ENCODE measurements at regions not wholly inside any gene's neighbourhood (a gene's known extent, or its start where the extent isn't known, plus 50 kb on each side); places are given as distances from the start of the nearest gene placed in this dataset.

DNA sequence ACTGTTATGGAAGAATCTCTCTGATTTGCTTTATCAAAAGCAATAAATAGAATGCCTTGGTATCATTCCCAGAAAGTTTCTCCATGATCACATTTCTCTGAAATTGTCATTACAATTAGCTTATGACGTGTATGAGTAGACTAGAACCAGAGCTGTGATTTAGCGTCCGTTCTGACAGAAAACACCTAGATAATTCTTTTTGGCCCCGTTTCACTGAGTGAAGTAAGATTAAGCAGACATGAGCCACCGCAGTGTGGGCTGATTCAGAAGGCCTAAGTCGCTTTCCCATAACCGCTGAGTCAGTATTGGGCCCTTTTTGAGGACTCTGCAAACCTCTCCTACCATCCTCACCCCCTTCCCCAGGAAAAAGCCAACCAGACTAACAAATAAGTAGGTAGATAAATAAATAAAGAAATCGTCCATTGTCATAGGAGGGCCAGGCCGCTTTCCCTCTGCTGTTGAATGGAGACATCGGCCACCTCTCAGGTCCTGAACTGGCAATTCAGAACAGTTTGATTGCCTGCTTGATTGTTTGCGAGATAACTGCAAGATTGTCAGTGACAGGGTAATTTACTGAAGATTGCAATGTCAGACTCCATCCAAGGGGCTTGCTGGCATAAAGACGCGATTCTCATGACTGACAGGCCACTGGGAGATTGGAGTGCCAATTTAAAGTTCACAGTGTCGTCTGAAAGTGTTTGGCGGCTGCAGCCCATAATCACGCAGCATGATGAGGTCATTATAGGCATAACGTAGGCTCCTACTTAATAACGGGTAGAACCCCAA lies 105.0 kb upstream of the WWC1 start:
- H3K4me3 ChIP-seq (ENCODE audit: low read depth, low read length, poor library complexity, severe bottlenecking): no peak overlapping the region
- H3K4me2 ChIP-seq (ENCODE audit: low read length): no peak overlapping the region
- no peaks in the 10 kb centered on the region for H3K36me3 ChIP-seq (ENCODE audit: insufficient read depth, low read length)
- no peak overlapping the region for H2AFZ ChIP-seq (ENCODE audit: low read length)
- no peaks in the 10 kb centered on the region for H3F3A ChIP-seq (ENCODE audit: insufficient read depth, low read length)
- no peaks in the 10 kb centered on the region for H4K20me1 ChIP-seq (ENCODE audit: insufficient read depth, low read length)
- H3K9me3 ChIP-seq (ENCODE audit: low read length): no peaks in the 10 kb centered on the region
- no peaks in the 10 kb centered on the region for H3K79me2 ChIP-seq (ENCODE audit: insufficient read depth, low read length)
- H3K27me3 ChIP-seq (ENCODE audit: insufficient read depth, low read length): no peaks in the 10 kb centered on the region
- no peak overlapping the region for H3K27ac ChIP-seq (ENCODE audit: low read depth, low read length, poor library complexity, severe bottlenecking)
- H3K9me2 ChIP-seq (ENCODE audit: low read depth, low read length): no peaks in the 10 kb centered on the region
- no peaks in the 10 kb centered on the region for H3K4me1 ChIP-seq (ENCODE audit: insufficient read depth, low read length, severe bottlenecking)
- no peak overlapping the region for H3K9ac ChIP-seq (ENCODE audit: low read length)
- no peak for TF ChIP-seq EZH2 (IDR thresholded peaks at IDR 0.05; ENCODE audit: borderline replicate concordance, low read length)
- TF ChIP-seq, protein P1, sequence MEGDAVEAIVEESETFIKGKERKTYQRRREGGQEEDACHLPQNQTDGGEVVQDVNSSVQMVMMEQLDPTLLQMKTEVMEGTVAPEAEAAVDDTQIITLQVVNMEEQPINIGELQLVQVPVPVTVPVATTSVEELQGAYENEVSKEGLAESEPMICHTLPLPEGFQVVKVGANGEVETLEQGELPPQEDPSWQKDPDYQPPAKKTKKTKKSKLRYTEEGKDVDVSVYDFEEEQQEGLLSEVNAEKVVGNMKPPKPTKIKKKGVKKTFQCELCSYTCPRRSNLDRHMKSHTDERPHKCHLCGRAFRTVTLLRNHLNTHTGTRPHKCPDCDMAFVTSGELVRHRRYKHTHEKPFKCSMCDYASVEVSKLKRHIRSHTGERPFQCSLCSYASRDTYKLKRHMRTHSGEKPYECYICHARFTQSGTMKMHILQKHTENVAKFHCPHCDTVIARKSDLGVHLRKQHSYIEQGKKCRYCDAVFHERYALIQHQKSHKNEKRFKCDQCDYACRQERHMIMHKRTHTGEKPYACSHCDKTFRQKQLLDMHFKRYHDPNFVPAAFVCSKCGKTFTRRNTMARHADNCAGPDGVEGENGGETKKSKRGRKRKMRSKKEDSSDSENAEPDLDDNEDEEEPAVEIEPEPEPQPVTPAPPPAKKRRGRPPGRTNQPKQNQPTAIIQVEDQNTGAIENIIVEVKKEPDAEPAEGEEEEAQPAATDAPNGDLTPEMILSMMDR (IDR thresholded peaks at IDR 0.05; ENCODE audit: low read length): no peak

DNA sequence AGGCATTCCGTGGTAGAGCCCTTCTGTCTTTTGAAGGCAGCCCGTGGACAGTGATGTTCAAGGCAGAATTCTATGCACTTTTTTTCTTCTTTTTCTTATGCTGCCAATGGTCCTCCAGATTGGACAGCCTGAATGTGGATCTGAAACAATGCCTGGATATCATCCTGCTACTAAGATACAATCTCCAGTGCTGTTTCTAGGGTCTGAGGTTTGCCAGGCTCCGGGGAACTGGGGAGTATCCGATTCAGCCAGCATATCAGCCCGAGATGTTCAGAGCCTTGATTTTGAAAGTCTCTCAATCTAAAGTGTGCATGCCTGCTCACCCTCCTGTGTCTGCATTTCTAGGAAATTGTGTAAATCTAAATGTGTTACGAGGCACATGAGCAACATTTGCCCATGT lies 103.8 kb upstream of the WWC1 start:
- no peaks in the 10 kb centered on the region for H3K4me1 ChIP-seq (ENCODE audit: insufficient read depth, low read length, severe bottlenecking)
- H4K20me1 ChIP-seq (ENCODE audit: insufficient read depth, low read length): no peaks in the 10 kb centered on the region
- H3K36me3 ChIP-seq (ENCODE audit: insufficient read depth, low read length): no peaks in the 10 kb centered on the region
- H3K79me2 ChIP-seq (ENCODE audit: insufficient read depth, low read length): no peaks in the 10 kb centered on the region
- H3F3A ChIP-seq (ENCODE audit: insufficient read depth, low read length): no peaks in the 10 kb centered on the region
- no peak overlapping the region for H3K4me3 ChIP-seq (ENCODE audit: low read depth, low read length, poor library complexity, severe bottlenecking)
- no peaks in the 10 kb centered on the region for H3K27me3 ChIP-seq (ENCODE audit: insufficient read depth, low read length)
- no peak overlapping the region for H3K27ac ChIP-seq (ENCODE audit: low read depth, low read length, poor library complexity, severe bottlenecking)
- TF ChIP-seq EZH2 (IDR thresholded peaks at IDR 0.05; ENCODE audit: borderline replicate concordance, low read length): no peak
- TF ChIP-seq, protein P1 (IDR thresholded peaks at IDR 0.05; ENCODE audit: low read length): no peak
- H2AFZ ChIP-seq (ENCODE audit: low read length): no peak overlapping the region
- H3K9ac ChIP-seq (ENCODE audit: low read length): no peak overlapping the region
- H3K9me3 ChIP-seq (ENCODE audit: low read length): no peaks in the 10 kb centered on the region
- H3K4me2 ChIP-seq (ENCODE audit: low read length): no peak overlapping the region
- no peaks in the 10 kb centered on the region for H3K9me2 ChIP-seq (ENCODE audit: low read depth, low read length)

DNA sequence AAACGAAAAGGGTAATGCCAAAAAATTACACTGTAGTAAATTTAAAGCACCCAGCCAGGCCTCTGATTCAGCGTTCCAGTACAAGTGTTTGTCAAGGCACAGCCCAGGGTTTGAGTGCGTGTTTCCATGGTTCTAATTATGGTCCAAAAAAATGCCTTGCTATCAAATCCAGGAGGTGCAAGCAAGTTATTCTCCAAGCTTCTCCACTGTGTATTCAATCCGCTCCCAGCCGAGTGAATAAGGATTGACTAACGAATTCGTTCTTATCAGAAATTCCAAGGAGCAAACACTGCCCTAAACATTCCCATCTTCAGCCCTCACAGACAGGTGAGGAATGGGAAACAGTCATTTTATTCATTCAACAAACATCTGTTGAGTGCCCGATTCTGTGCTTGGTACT lies 103.3 kb upstream of the WWC1 start:
- no peak overlapping the region for H3K4me3 ChIP-seq (ENCODE audit: low read depth, low read length, poor library complexity, severe bottlenecking)
- H3K27ac ChIP-seq (ENCODE audit: low read depth, low read length, poor library complexity, severe bottlenecking): no peak overlapping the region
- H3K4me2 ChIP-seq (ENCODE audit: low read length): no peak overlapping the region
- no peak overlapping the region for H2AFZ ChIP-seq (ENCODE audit: low read length)
- H3K9me3 ChIP-seq (ENCODE audit: low read length): no peaks in the 10 kb centered on the region
- no peaks in the 10 kb centered on the region for H3K9me2 ChIP-seq (ENCODE audit: low read depth, low read length)
- no peaks in the 10 kb centered on the region for H3F3A ChIP-seq (ENCODE audit: insufficient read depth, low read length)
- TF ChIP-seq, protein P1 (IDR thresholded peaks at IDR 0.05; ENCODE audit: low read length): no peak
- TF ChIP-seq EZH2 (IDR thresholded peaks at IDR 0.05; ENCODE audit: borderline replicate concordance, low read length): no peak
- H3K9ac ChIP-seq (ENCODE audit: low read length): no peak overlapping the region
- no peaks in the 10 kb centered on the region for H3K36me3 ChIP-seq (ENCODE audit: insufficient read depth, low read length)
- no peaks in the 10 kb centered on the region for H3K79me2 ChIP-seq (ENCODE audit: insufficient read depth, low read length)
- no peaks in the 10 kb centered on the region for H3K27me3 ChIP-seq (ENCODE audit: insufficient read depth, low read length)
- H4K20me1 ChIP-seq (ENCODE audit: insufficient read depth, low read length): no peaks in the 10 kb centered on the region
- no peaks in the 10 kb centered on the region for H3K4me1 ChIP-seq (ENCODE audit: insufficient read depth, low read length, severe bottlenecking)
